Activated naive CD8-positive, alpha-beta T cell treated with anti-CD3 and anti-CD28 coated beads, Interleukin-2, amount 50 U/mL, for 24 hours (primary cell): ENCODE measurements at regions not wholly inside any gene's neighbourhood (a gene's known extent, or its start where the extent isn't known, plus 50 kb on each side); places are given as distances from the start of the nearest gene placed in this dataset.
"Not testable (repeated sequence)": the region's sequence is repeated elsewhere in the genome, so short reads cannot be mapped to it uniquely, and the experiment has no call there.

ENCODE experiments used
- ATAC-seq: fragments of 150-1000 bp; cut with Tn5 transposase; one replicate; pipeline ENCODE4 v1.10.0; 2021
- DNase-seq: peaks from one replicate; pipeline ENCODE4 v3.0.0; 2021
- H3K27ac Mint-ChIP-seq: one replicate; pipeline ENCODE4 v1.8.0; 2021; ENCODE audit warnings: mild to moderate bottlenecking, mixed read lengths
- H3K27me3 Mint-ChIP-seq: one replicate; pipeline ENCODE4 v1.8.0; 2021; ENCODE audit warnings: mixed read lengths
- H3K36me3 Mint-ChIP-seq: one replicate; pipeline ENCODE4 v1.8.0; 2021; ENCODE audit warnings: low read depth, mixed read lengths
- H3K4me1 Mint-ChIP-seq: one replicate; pipeline ENCODE4 v1.8.0; 2021; ENCODE audit warnings: mixed read lengths
- H3K4me3 Mint-ChIP-seq: one replicate; pipeline ENCODE4 v1.8.0; 2021; ENCODE audit warnings: mild to moderate bottlenecking, moderate library complexity, mixed read lengths
- H3K9me3 Mint-ChIP-seq: one replicate; pipeline ENCODE4 v1.8.0; 2021; ENCODE audit warnings: mixed read lengths

DNA sequence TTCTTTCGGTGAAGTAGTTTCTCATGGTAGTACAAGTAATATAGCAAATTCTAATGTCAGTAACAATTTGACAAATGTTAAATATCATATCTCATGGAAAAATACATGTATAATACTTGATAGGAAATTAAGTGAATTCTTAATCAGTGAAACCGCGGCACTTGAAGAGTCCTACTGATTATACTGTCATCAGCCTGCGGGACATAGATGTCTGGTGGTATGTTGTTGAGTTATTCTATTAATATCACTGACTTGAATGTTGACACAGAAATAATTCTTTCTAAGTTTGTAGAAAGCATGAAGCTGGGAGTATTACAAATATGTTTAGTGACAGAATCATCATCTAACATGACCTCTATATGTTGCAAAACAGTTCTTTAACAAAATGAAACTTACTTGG lies 479.8 kb upstream of the IMPG1 start:
- no peak for ATAC-seq
- H3K4me1 Mint-ChIP-seq = no peaks in the 10 kb centered on the region
- H3K9me3 Mint-ChIP-seq = peaks cover 8% of the 10 kb centered on the region
- no peaks in the 10 kb centered on the region for H3K27me3 Mint-ChIP-seq
- no peak overlapping the region for H3K4me3 Mint-ChIP-seq
- H3K36me3 Mint-ChIP-seq = no peaks in the 10 kb centered on the region
- no peak overlapping the region for H3K27ac Mint-ChIP-seq
- DNase-seq = no peak

DNA sequence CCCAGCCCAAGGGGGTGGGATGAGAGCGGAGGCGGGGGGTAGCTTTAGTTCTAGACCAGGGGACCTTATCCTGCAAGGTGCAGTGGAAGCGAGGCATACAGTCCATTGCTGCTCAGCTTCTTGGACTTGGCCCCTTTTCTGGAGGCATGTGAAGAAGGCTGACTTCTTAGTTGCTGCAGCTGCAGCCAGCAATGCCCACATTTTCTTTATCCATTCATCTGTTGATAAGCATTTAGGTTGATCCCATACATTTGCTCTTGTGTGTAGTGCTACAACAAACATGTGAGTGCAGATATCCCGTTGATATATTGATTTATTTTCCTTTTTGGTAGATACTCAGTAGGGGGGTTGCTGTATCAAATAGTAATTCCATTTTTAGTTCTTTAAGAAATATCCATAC lies 461.2 kb upstream of the IMPG1 start:
- DNase-seq = no peak
- H3K4me1 Mint-ChIP-seq = no peaks in the 10 kb centered on the region
- no peak for ATAC-seq
- no peaks in the 10 kb centered on the region for H3K36me3 Mint-ChIP-seq
- no peaks in the 10 kb centered on the region for H3K27me3 Mint-ChIP-seq
- no peak overlapping the region for H3K4me3 Mint-ChIP-seq
- peaks cover 18% of the 10 kb centered on the region for H3K9me3 Mint-ChIP-seq
- H3K27ac Mint-ChIP-seq = no peak overlapping the region

- H3K4me3 Mint-ChIP-seq = no peak overlapping the region
- no peaks in the 10 kb centered on the region for H3K4me1 Mint-ChIP-seq
- no peaks in the 10 kb centered on the region for H3K27me3 Mint-ChIP-seq
- no peak for ATAC-seq
- H3K27ac Mint-ChIP-seq = no peak overlapping the region
- DNase-seq = no peak
- peaks cover 22% of the 10 kb centered on the region for H3K9me3 Mint-ChIP-seq
- no peaks in the 10 kb centered on the region for H3K36me3 Mint-ChIP-seq
These were observed 460.2 kb upstream of the IMPG1 start for GRCh38 chr6:76532647-76533046.

DNA sequence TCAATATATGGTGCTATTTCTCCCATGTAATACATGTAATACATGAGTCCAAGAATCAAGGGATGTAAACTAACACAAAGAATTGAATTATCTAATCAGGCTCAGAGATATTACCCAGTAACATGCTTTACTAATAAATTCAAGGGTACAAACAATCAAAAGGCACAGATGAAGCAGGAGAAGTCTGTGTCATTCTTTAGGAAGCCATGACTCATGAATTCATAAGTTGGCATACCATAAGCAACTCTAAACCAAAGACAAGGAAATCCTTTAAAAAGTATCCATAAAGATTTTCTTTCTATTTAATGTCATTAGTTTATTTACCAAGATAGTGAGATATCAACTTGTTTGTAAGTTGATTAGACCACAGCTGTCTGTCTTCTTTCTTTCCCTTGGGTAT lies 446.0 kb upstream of the IMPG1 start:
- ATAC-seq (no peak), DNase-seq (no peak)
- H3K4me3 Mint-ChIP-seq = no peak overlapping the region
- H3K4me1 Mint-ChIP-seq = no peaks in the 10 kb centered on the region
- no peak overlapping the region for H3K27ac Mint-ChIP-seq
- H3K27me3 Mint-ChIP-seq = no peaks in the 10 kb centered on the region
- H3K9me3 Mint-ChIP-seq = peaks cover 11% of the 10 kb centered on the region
- H3K36me3 Mint-ChIP-seq = no peaks in the 10 kb centered on the region

GRCh38 chr6:76516924-76517323 lies 444.5 kb upstream of the IMPG1 start:
- peaks cover 16% of the 10 kb centered on the region for H3K9me3 Mint-ChIP-seq

DNA sequence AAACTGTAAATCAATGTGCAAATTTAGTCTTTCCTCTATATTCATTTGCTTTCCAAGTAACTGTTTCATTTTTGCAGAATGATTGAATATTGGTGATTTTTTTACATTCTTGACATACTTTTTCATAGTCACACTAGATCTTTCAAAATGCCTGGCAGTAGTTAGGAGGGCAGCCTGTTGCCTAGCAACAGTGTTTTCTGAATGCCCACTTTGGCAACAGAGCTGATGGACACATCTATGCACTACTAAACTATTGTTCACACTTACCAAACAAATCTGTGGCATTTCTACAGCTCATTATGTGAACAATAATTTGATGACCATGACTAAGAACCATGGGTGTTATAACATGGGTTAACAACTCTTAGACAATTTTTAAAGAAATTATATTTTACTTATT lies 438.0 kb upstream of the IMPG1 start:
- H3K27me3 Mint-ChIP-seq = no peaks in the 10 kb centered on the region
- H3K4me3 Mint-ChIP-seq = no peak overlapping the region

More at GRCh38 chr6:76516924-76517323, 444.5 kb upstream of the IMPG1 start:
- Mint-ChIP-seq H3K27ac (no peak overlapping the region), H3K4me1 (no peaks in the 10 kb centered on the region), H3K27me3 (no peaks in the 10 kb centered on the region), H3K36me3 (no peaks in the 10 kb centered on the region), H3K4me3 (no peak overlapping the region)
- ATAC-seq = no peak
- no peak for DNase-seq

GRCh38 chr6:76509397-76509796 lies 436.9 kb upstream of the IMPG1 start:
- no peaks in the 10 kb centered on the region for H3K4me1 Mint-ChIP-seq
- H3K4me3 Mint-ChIP-seq = no peak overlapping the region
- H3K27ac Mint-ChIP-seq = no peak overlapping the region
- no peaks in the 10 kb centered on the region for H3K36me3 Mint-ChIP-seq
- ATAC-seq (no peak), DNase-seq (no peak)
- H3K27me3 Mint-ChIP-seq = no peaks in the 10 kb centered on the region
- H3K9me3 Mint-ChIP-seq = peaks cover 9% of the 10 kb centered on the region

More for the DNA sequence above, 438.0 kb upstream of the IMPG1 start:
- H3K36me3 Mint-ChIP-seq = no peaks in the 10 kb centered on the region
- ATAC-seq (no peak), DNase-seq (no peak)
- H3K9me3 Mint-ChIP-seq = peaks cover 9% of the 10 kb centered on the region
- H3K27ac Mint-ChIP-seq = no peak overlapping the region
- H3K4me1 Mint-ChIP-seq = no peaks in the 10 kb centered on the region

DNA sequence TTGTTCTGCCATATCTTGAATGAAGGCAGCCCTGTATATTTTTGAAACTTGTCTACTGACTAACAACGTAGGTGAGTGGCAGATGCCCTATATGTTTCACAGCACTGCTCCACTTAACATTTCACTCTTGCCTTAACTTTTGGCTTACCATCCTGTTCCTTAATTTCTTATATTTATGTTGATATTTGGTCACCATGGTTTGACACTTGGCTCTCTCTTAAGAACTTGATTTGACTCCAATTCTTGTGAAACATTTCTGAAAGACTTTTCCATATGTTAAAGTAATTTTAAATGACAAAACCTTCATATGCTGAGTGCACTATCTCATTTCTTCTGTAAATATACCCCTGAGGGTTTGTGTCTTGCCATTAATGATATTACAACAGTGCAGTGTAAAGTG lies 434.3 kb upstream of the IMPG1 start:
- ATAC-seq (no peak), DNase-seq (no peak)
- Mint-ChIP-seq H3K36me3 (no peaks in the 10 kb centered on the region), H3K9me3 (peaks cover 6% of the 10 kb centered on the region), H3K4me3 (no peak overlapping the region), H3K27ac (no peak overlapping the region), H3K27me3 (no peaks in the 10 kb centered on the region), H3K4me1 (no peaks in the 10 kb centered on the region)

GRCh38 chr6:76495909-76496308 lies 423.4 kb upstream of the IMPG1 start:
- ATAC-seq (no peak), DNase-seq (no peak)
- Mint-ChIP-seq H3K9me3 (peaks cover 23% of the 10 kb centered on the region), H3K4me3 (no peak overlapping the region), H3K27ac (no peak overlapping the region), H3K4me1 (no peaks in the 10 kb centered on the region), H3K27me3 (no peaks in the 10 kb centered on the region), H3K36me3 (no peaks in the 10 kb centered on the region)

- not testable (repeated sequence) for ATAC-seq, H3K27ac Mint-ChIP-seq, H3K27me3 Mint-ChIP-seq, DNase-seq, H3K4me1 Mint-ChIP-seq, H3K4me3 Mint-ChIP-seq, H3K36me3 Mint-ChIP-seq
- H3K9me3 Mint-ChIP-seq = peaks cover 19% of the 10 kb centered on the region
These were observed 418.9 kb upstream of the IMPG1 start for GRCh38 chr6:76491376-76491775.

GRCh38 chr6:76490456-76490855 lies 418.0 kb upstream of the IMPG1 start:
- Mint-ChIP-seq H3K4me1 (no peaks in the 10 kb centered on the region), H3K36me3 (no peaks in the 10 kb centered on the region), H3K27me3 (no peaks in the 10 kb centered on the region), H3K27ac (no peak overlapping the region), H3K9me3 (peaks cover 16% of the 10 kb centered on the region), H3K4me3 (no peak overlapping the region)
- ATAC-seq = no peak
- DNase-seq = no peak

DNA sequence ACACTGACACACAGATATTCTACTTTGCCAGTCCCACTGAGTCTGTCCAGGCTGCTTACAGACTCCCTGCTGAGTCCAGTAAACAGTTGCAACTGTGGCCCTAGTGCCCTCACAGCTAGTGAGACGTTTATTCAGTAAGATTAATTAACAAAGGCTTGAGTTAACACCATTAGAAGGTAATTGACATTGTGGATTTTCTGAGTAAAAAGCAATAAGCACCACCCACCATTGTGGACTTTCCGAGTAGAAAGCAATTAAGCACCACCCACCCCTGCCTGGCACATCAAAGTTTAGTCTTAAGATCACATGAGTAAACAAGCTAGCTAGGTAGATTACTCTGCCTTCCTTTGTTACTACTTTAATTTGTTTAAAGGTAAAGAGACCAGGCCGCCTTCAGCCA lies 408.6 kb upstream of the IMPG1 start:
- Mint-ChIP-seq H3K4me3 (no peak overlapping the region), H3K9me3 (peaks cover 47% of the 10 kb centered on the region), H3K36me3 (no peaks in the 10 kb centered on the region), H3K27me3 (no peaks in the 10 kb centered on the region), H3K27ac (no peak overlapping the region), H3K4me1 (no peaks in the 10 kb centered on the region)
- DNase-seq (no peak), ATAC-seq (no peak)

- Mint-ChIP-seq H3K27me3 (no peaks in the 10 kb centered on the region), H3K4me3 (no peak overlapping the region), H3K4me1 (no peaks in the 10 kb centered on the region), H3K9me3 (peaks cover 21% of the 10 kb centered on the region), H3K27ac (no peak overlapping the region), H3K36me3 (no peaks in the 10 kb centered on the region)
- DNase-seq = no peak
- no peak for ATAC-seq
These were observed 400.4 kb upstream of the IMPG1 start for GRCh38 chr6:76472858-76473257.

DNA sequence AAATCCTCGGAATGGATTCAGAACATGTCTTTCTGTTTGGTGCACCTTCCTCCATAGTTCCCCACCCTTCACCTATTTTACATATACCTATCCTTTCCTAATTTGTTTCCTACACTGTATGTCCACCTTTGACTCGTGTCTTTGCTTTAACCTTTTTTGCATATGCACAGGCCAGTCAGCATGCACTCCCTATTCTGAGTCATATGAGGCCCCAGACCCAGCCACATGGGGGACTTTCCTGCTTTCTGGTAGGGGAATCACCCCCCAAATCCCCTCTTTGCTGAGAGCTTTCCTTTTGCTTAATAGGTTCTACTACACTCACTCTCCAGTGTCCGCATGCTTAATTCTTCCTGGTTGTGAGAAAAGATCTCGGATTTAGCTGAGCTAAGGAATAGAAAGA lies 393.8 kb upstream of the IMPG1 start:
- Mint-ChIP-seq H3K27ac (no peak overlapping the region), H3K27me3 (no peaks in the 10 kb centered on the region), H3K4me1 (no peaks in the 10 kb centered on the region), H3K9me3 (peaks cover 22% of the 10 kb centered on the region), H3K4me3 (no peak overlapping the region), H3K36me3 (no peaks in the 10 kb centered on the region)
- no peak for DNase-seq
- ATAC-seq = no peak

GRCh38 chr6:76465410-76465809 lies 392.9 kb upstream of the IMPG1 start:
- DNase-seq = no peak
- H3K9me3 Mint-ChIP-seq = peaks cover 18% of the 10 kb centered on the region

DNA sequence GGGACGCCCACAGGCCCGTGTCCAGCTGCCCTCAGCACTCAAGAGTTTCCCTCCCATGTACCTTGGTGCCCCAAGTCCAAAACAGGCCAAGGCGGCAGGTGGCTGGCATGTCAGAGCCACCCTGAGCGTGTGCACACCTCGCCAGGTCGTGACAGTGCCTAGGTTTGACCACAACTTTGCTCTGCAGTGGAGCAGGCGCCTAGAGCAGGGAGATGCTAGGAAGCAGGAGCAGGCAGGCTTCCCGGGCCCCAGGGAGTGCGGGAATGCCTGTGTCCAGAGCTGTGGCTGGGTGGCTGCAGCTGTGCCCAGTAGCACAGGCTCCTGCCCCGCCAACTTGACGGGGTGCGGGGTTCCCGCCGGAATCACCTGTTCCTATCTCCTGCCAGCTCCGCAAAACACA lies 380.8 kb upstream of the IMPG1 start:
- no peak overlapping the region for H3K27ac Mint-ChIP-seq
- ATAC-seq (peak; percentile 28), DNase-seq (no peak)
- H3K9me3 Mint-ChIP-seq = peaks cover 3% of the 10 kb centered on the region
- H3K36me3 Mint-ChIP-seq = no peaks in the 10 kb centered on the region
- H3K4me1 Mint-ChIP-seq = no peaks in the 10 kb centered on the region
- no peaks in the 10 kb centered on the region for H3K27me3 Mint-ChIP-seq
- no peak overlapping the region for H3K4me3 Mint-ChIP-seq

More at GRCh38 chr6:76465410-76465809, 392.9 kb upstream of the IMPG1 start:
- Mint-ChIP-seq H3K27ac (no peak overlapping the region), H3K4me3 (no peak overlapping the region), H3K4me1 (no peaks in the 10 kb centered on the region), H3K27me3 (no peaks in the 10 kb centered on the region), H3K36me3 (no peaks in the 10 kb centered on the region)
- no peak for ATAC-seq
